A549 (cell line): ENCODE measurements at regions not wholly inside any gene's neighbourhood (a gene's known extent, or its start where the extent isn't known, plus 50 kb on each side); places are given as distances from the start of the nearest gene placed in this dataset.

Source experiments
- BHLHE40 ChIP-seq: IDR thresholded peaks from 2 replicates; pipeline ENCODE4 v1.6.1; 2012; ENCODE audit warnings: low read depth, low read length, inconsistent platforms
- EHMT2 ChIP-seq: fragments of 200-600 bp; sonication (generic); IDR thresholded peaks from 2 replicates; pipeline ENCODE4 v1.6.1; 2016; ENCODE audit warnings: antibody characterized with exemption, low read depth, mild to moderate bottlenecking, moderate library complexity
- EP300 ChIP-seq, 2 experiments: fragments of >200 bp; sonication (Bioruptor Twin); formaldehyde crosslinking; IDR thresholded peaks; 2 replicates in 1 of 2; 3 replicates in 1 of 2; pipeline ENCODE4 v1.6.1; 2016 to 2017
- MAZ ChIP-seq: fragments of 150-350 bp; IDR thresholded peaks from 2 replicates; pipeline ENCODE4 v1.6.1; 2014; ENCODE audit warnings: antibody characterized with exemption, low read depth, low read length, borderline replicate concordance
- RAD21 ChIP-seq, 2 experiments: fragments of >200 bp in 1 of 2; sonication (Bioruptor Twin) in 1 of 2; formaldehyde crosslinking in 1 of 2; IDR thresholded peaks in 1 of 2; conservative IDR thresholded peaks in 1 of 2; 2 replicates in 1 of 2; 3 replicates in 1 of 2; pipeline ENCODE4 v1.6.1; 2012 to 2018; ENCODE audit warnings: inconsistent platforms in 1 of 2
- ZSCAN20 ChIP-seq: fragments of 250-450 bp; sonication (Bioruptor Pico); IDR thresholded peaks from 2 replicates; pipeline ENCODE4 v1.8.0; 2022; ENCODE audit warnings: mild to moderate bottlenecking, moderate library complexity
- TF ChIP-seq, protein P1 (sequence below): fragments of >200 bp; sonication (Bioruptor Twin); formaldehyde crosslinking; IDR thresholded peaks from 3 replicates; pipeline ENCODE4 v1.5.1; 2016
- TF ChIP-seq, protein P2 (sequence below): fragments of 250-450 bp; sonication (Bioruptor Pico); IDR thresholded peaks from 2 replicates; pipeline ENCODE4 v1.5.0; 2021; ENCODE audit warnings: mild to moderate bottlenecking, moderate library complexity, borderline replicate concordance
- TF ChIP-seq, protein P3 (sequence below): IDR thresholded peaks from 2 replicates; pipeline ENCODE4 v1.6.1; 2012

DNA sequence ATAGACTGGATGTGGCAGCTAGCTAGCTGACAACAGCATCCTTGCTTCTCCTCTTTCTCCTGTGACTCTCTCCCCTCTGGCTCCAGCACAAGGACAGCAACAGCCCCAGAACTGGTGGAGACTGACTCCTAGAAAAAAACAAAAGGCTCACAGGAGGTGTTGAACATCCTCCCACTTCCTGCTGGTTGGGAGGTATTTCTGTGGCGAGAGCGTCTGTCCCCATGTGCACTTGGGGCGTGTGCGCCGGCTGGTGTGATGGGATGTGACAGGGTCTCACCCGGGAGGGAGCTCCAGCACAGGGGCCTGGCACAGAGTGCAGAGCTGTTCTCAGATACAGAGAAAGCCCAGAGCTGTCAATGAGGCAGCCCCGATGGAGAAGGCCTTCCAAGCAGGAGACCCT lies 107.2 kb upstream of the E2F8 start:
- TF ChIP-seq, protein P1, sequence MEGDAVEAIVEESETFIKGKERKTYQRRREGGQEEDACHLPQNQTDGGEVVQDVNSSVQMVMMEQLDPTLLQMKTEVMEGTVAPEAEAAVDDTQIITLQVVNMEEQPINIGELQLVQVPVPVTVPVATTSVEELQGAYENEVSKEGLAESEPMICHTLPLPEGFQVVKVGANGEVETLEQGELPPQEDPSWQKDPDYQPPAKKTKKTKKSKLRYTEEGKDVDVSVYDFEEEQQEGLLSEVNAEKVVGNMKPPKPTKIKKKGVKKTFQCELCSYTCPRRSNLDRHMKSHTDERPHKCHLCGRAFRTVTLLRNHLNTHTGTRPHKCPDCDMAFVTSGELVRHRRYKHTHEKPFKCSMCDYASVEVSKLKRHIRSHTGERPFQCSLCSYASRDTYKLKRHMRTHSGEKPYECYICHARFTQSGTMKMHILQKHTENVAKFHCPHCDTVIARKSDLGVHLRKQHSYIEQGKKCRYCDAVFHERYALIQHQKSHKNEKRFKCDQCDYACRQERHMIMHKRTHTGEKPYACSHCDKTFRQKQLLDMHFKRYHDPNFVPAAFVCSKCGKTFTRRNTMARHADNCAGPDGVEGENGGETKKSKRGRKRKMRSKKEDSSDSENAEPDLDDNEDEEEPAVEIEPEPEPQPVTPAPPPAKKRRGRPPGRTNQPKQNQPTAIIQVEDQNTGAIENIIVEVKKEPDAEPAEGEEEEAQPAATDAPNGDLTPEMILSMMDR, result no peak
- TF ChIP-seq, protein P2, sequence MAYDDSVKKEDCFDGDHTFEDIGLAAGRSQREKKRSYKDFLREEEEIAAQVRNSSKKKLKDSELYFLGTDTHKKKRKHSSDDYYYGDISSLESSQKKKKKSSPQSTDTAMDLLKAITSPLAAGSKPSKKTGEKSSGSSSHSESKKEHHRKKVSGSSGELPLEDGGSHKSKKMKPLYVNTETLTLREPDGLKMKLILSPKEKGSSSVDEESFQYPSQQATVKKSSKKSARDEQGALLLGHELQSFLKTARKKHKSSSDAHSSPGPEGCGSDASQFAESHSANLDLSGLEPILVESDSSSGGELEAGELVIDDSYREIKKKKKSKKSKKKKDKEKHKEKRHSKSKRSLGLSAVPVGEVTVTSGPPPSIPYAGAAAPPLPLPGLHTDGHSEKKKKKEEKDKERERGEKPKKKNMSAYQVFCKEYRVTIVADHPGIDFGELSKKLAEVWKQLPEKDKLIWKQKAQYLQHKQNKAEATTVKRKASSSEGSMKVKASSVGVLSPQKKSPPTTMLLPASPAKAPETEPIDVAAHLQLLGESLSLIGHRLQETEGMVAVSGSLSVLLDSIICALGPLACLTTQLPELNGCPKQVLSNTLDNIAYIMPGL, result no peak
- TF ChIP-seq BHLHE40 (no peak), EHMT2 (no peak), MAZ (no peak), RAD21 (conservative IDR thresholded peaks at IDR 0.05 in 1 of 2, IDR thresholded peaks at IDR 0.05 in 1 of 2) (no peak), EP300 (IDR thresholded peaks at IDR 0.05) (no peak), ZSCAN20 (CRISPR knock-in tag) (no peak)
- TF ChIP-seq, protein P3, sequence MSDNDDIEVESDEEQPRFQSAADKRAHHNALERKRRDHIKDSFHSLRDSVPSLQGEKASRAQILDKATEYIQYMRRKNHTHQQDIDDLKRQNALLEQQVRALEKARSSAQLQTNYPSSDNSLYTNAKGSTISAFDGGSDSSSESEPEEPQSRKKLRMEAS, result no peak
